GDM1 (cell line): ENCODE measurements at regions not wholly inside any gene's neighbourhood (a gene's known extent, or its start where the extent isn't known, plus 50 kb on each side); places are given as distances from the start of the nearest gene placed in this dataset.

Experiments
- DNase-seq: peaks from one replicate; lab custom pipeline; 2025; lab: John Stamatoyannopoulos, UW

GRCh38 chr16:88284626-88285513 is 97.9 kb upstream of the ZNF469 start:
- DNase-seq: no peak

GRCh38 chr16:88285514-88285822 is 97.3 kb upstream of the ZNF469 start:
- DNase-seq: no peak

GRCh38 chr16:88286301-88286923 is 96.3 kb upstream of the ZNF469 start:
- DNase-seq: no peak

GRCh38 chr16:88287219-88287618 is 95.5 kb upstream of the ZNF469 start:
- no peak for DNase-seq

- no peak for DNase-seq
These were observed 94.5 kb upstream of the ZNF469 start for GRCh38 chr16:88288303-88288702.

- DNase-seq: no peak
These were observed 93.8 kb upstream of the ZNF469 start for GRCh38 chr16:88289001-88289400.

GRCh38 chr16:88289561-88289960 is 93.2 kb upstream of the ZNF469 start:
- no peak for DNase-seq

- DNase-seq: peak; percentile 2
These were observed 92.8 kb upstream of the ZNF469 start for GRCh38 chr16:88289968-88290401.

GRCh38 chr16:88290850-88291830 is 91.6 kb upstream of the ZNF469 start:
- no peak for DNase-seq

- DNase-seq: no peak
These were observed 90.5 kb upstream of the ZNF469 start for GRCh38 chr16:88292007-88292970.

GRCh38 chr16:88293097-88293496 is 89.7 kb upstream of the ZNF469 start:
- DNase-seq: no peak

GRCh38 chr16:88295671-88296436 is 86.9 kb upstream of the ZNF469 start:
- DNase-seq: no peak

- DNase-seq: no peak
These were observed 86.2 kb upstream of the ZNF469 start for GRCh38 chr16:88296437-88297177.

GRCh38 chr16:88297178-88297720 is 85.5 kb upstream of the ZNF469 start:
- DNase-seq: no peak

GRCh38 chr16:88298181-88298832 is 84.5 kb upstream of the ZNF469 start:
- no peak for DNase-seq

GRCh38 chr16:88298833-88299745 is 83.7 kb upstream of the ZNF469 start:
- DNase-seq: peak; percentile 16

- DNase-seq: no peak
These were observed 82.9 kb upstream of the ZNF469 start for GRCh38 chr16:88299751-88300462.
